Fibroblast of pulmonary artery (primary cell): ENCODE measurements at regions not wholly inside any gene's neighbourhood (a gene's known extent, or its start where the extent isn't known, plus 50 kb on each side); places are given as distances from the start of the nearest gene placed in this dataset.
"Not testable (repeated sequence)": the region's sequence is repeated elsewhere in the genome, so short reads cannot be mapped to it uniquely, and the experiment has no call there.

Experiments
- DNase-seq: peaks from one replicate; pipeline ENCODE4 v3.0.0-alpha.2; 2010; ENCODE audit warnings: low read depth
- H3K4me3 ChIP-seq: replicated peaks from 2 replicates; pipeline ENCODE4 v1.5.1; 2011; ENCODE audit warnings: low read depth, mild to moderate bottlenecking, control low read depth, low read length, moderate library complexity
- CTCF ChIP-seq: IDR thresholded peaks from 2 replicates; pipeline ENCODE4 v1.5.1; 2011; ENCODE audit warnings: mild to moderate bottlenecking, control low read depth, low read length, inconsistent platforms; ENCODE audit errors: missing control alignments

GRCh38 chr20:39713076-39713840 is 751.1 kb downstream of the DHX35 start:
- DNase-seq = no peak
- H3K4me3 ChIP-seq = no peak overlapping the region
- TF ChIP-seq CTCF = no peak

- no peak for DNase-seq
- no peak overlapping the region for H3K4me3 ChIP-seq
Observed at GRCh38 chr20:39706184-39706663, 744.1 kb downstream of the DHX35 start.

GRCh38 chr20:39705032-39705431 is 742.9 kb downstream of the DHX35 start:
- no peak for DNase-seq
- TF ChIP-seq CTCF = no peak
- H3K4me3 ChIP-seq = no peak overlapping the region

More at GRCh38 chr20:39706184-39706663, 744.1 kb downstream of the DHX35 start:
- TF ChIP-seq CTCF = no peak

- H3K4me3 ChIP-seq, DNase-seq: not testable (repeated sequence)
Observed at GRCh38 chr20:39703357-39703756, 741.2 kb downstream of the DHX35 start.

- TF ChIP-seq CTCF = no peak
- DNase-seq = no peak
- H3K4me3 ChIP-seq = no peak overlapping the region
Observed at GRCh38 chr20:39702701-39703349, 740.7 kb downstream of the DHX35 start.

DNA sequence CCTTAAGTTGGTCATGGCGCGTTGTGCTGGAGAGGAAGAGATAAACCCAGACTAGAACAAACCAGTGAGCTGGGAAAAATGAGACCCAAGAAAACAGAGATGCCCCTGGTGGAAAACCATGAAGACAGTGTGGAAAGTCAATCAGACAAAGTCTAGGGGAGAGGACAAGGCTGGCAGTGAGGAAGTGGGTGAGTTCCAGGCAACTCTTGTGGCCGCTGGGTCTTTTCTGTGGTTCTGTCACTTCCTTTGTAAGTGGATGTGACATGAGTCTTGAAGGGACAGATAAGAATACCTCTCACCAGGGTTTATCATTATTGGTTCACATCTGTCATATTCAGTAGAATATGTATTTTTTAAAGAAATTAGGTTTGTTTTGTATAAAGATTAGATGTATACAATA is 738.4 kb downstream of the DHX35 start:
- no peak for DNase-seq
- no peak for TF ChIP-seq CTCF

GRCh38 chr20:39699166-39699725 is 737.1 kb downstream of the DHX35 start:
- no peak for DNase-seq
- no peak for TF ChIP-seq CTCF
- H3K4me3 ChIP-seq = no peak overlapping the region

More for the DNA sequence above, 738.4 kb downstream of the DHX35 start:
- no peak overlapping the region for H3K4me3 ChIP-seq
